NAMALWA (cell line): ENCODE measurements at regions not wholly inside any gene's neighbourhood (a gene's known extent, or its start where the extent isn't known, plus 50 kb on each side); places are given as distances from the start of the nearest gene placed in this dataset.
A peak's percentile ranks its signal among the peaks of the same experiment; 100 is the strongest.
"Not testable (repeated sequence)": the region's sequence is repeated elsewhere in the genome, so short reads cannot be mapped to it uniquely, and the experiment has no call there.

Experiments
- DNase-seq: peaks from one replicate; pipeline ENCODE4 v3.0.0-alpha.2; 2015; ENCODE audit warnings: low spot score

DNA sequence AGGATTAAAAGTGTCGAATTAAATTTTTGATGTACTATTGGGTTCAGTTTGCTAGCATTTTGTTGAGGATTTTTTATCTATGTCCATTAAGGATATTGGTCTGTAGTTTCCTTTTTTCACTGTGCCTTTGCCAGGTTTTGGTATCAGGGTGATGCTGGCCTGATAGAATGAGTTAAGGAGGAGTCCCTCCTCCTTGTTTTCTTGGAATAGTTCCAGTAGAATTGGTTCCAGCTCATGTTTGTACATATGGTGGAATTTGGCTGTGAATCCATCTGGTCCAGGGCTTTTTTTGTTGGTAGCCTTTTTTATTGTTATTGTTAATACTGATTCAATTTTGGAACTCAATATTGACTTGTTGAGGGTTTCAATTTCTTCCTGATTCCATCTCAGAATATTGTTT, 141.8 kb downstream of the SIM1 start:
- DNase-seq = no peak

DNA sequence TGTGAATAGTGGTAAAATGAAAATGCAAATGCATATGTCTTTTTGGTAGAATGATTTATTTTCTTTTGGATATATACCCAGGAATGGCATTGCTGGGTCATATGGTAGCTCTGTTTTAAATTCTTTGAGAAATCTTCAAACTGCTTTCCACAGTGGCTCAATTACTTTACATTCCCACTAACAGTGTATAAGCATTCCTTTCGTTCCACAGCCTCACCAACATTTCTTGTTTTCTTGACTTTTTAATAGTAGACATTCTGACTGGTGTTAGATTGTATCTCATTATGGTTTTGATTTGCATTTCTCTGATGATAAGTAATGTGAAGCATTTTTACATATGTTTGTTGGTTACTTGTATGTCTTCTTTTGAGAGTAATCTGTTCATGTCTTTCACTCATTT, 144.0 kb downstream of the SIM1 start:
- no peak for DNase-seq

GRCh38 chr6:100317031-100317430, 147.7 kb downstream of the SIM1 start:
- DNase-seq = no peak

GRCh38 chr6:100314186-100314585, 150.5 kb downstream of the SIM1 start:
- no peak for DNase-seq

- no peak for DNase-seq
These were observed 152.9 kb downstream of the SIM1 start for GRCh38 chr6:100311707-100312251.

GRCh38 chr6:100309174-100309573, 155.5 kb downstream of the SIM1 start:
- no peak for DNase-seq

DNA sequence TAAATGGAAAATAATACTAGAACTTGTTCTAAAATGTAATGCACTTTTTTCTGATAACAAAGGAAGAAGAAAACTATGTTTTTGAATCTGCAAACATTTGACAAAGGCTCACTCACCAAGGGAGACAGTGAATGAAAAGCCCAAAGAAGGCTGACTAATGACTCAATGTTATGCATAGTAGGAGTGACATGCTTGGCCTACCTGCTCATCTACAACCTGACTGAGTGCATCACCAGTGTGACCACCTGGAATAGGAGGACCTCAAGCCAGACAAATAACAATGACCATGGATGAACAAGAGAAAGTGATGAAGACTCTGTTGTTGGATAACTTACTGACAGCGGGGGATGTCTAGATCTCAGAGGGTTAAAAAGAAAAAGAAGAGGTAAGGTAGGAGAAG, 157.2 kb downstream of the SIM1 start:
- no peak for DNase-seq

DNA sequence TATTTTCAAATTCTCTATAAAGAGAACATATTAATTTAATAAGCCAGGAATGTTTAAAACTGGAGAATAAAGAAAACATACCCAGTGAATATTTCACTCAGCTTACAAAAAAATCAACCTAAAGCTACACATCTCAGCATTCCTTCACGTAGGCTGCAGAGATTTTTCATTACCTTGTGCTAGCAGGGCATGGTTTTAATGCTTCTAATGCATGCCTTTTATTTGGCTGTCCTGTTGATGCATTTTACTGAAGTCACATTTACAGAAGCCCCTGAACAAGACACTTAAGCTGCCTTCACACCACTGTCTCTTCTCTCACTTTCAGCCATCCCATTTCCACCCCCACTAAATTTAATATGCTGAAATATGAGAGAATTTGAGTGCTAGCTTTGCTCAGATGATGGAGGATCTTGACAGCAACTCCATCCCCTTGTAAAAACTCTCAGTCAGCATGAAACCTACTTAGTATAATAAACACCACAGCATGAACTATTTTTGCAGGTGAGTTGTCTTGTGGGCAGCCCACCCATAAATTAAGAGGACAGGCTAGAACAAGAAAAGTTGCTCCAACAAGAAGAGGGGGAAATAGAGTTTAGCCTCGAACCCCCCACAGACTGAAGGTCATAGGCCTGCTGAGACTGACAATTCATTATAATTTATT, 159.4 kb downstream of the SIM1 start:
- no peak for DNase-seq

DNA sequence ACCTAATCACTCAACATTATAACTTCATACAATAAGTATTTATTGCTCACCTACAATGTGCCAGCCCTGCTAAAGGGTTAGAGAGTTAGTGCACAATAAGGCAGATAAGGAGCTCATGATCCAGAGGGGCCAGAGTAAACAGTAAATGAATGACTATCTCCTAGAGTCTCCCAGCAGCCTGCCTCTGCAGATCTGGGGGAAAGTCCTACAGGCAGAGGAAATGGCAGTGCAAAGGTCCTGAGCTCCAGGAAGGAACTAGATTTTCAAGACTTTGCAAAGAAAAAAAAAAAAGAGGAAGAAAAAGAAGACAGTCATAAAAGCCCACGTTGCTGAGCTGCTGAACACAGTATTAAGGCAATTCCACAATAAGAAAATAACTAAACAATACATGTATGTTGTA, 160.1 kb downstream of the SIM1 start:
- DNase-seq = no peak

- DNase-seq = no peak
These were observed 163.0 kb downstream of the SIM1 start for GRCh38 chr6:100301731-100302130.

DNA sequence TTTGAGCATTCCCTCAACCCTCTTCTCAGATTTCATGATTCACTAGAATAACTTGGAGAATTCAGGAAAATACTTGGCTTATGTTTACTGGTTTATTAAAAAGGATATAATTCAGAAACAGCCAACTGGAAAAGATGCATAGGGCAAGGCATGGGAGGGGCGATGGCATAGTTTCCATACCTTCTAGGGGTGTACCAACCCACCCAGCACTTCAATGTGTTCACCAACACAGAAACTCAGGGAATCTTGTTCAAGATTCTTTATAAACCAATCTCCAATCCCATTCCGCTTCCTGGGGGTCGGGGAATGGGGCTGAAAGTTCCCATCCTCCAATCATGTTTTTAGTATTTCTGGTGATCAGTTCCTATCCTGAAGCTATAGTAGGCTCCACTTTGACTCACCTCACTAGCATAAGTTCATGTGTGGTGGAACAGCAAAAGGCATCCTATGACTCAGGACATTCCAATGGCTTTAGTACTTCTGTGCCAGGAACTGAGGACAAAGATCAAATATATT, 164.4 kb downstream of the SIM1 start:
- DNase-seq = no peak

- DNase-seq = no peak
These were observed 167.7 kb downstream of the SIM1 start for GRCh38 chr6:100296810-100297544.

GRCh38 chr6:100295172-100295571, 169.5 kb downstream of the SIM1 start:
- DNase-seq = not testable (repeated sequence)

GRCh38 chr6:100289285-100289684, 175.4 kb downstream of the SIM1 start:
- no peak for DNase-seq

DNA sequence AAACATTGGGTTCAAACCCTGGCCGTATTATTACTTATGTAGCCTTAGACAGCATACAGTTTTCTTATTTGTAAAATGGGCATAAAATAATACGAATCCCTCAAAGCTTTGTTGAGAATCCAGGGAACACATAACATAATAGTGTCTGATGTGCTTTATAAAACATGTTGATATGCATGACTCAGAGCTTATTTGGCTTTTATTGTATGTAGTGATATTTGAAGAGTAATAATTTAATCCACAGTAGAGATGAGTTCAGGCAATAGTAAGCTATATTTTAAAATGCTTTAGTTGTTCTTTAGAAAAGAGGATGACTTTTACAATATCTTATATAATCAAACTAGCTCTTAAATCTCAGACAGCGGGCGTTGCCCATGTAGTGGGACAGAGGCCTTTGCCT, 176.4 kb downstream of the SIM1 start:
- no peak for DNase-seq

- no peak for DNase-seq
These were observed 181.4 kb downstream of the SIM1 start for GRCh38 chr6:100283285-100283684.

DNA sequence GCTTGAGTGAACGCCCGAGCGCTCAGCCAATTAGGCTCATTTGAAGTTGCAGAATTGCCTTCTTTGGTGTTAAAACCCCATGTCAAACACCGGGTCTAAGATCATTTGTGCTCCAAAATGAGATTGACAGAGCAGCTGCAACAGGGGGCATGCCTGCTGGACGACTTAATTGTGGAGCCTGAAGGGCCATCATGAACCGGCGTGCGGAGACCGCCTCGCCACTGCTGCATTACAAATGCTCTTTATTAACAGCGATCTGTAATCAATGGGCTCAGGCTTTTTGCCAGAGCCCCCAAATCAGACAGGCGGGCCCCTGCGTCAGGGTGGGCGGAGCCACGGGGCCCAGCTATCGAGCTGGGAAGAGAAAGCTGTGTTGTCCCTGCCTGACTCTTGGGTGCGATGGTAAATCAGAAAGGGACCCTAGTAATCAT, 183.2 kb downstream of the SIM1 start:
- DNase-seq = peak; percentile 17

DNA sequence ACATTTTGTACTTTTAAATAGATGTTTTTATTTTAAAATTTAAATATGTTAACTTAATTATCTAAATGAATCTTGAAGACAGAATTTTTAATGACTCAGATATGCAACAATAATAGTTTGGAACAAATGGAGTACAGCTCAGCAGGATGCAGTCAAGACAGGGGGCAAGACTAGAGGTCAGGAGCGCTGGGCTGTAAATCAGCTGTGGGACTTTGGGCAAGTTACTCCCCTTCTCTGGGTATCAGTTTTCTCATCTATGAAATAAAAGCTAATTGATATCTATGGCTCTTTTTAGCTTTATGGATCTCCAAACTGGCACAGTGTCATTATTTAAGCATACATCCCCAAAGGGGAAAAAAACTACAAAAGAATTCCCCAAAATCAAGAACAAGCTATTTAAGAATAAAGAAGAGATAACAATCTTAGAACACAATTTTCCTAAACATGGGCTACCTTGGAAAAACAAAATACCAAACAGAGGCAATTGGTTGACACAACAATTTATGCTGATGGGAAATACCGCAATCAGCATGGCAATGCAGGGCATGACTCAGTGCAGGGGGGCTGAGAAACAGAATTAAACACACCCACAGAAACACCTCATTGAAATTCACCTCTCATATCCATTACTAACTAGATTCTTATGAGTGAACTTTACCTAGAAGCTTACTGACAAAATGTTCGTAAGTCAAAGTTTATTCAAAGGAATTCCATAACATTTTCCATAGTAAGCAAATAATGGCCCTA, 188.2 kb downstream of the SIM1 start:
- no peak for DNase-seq

DNA sequence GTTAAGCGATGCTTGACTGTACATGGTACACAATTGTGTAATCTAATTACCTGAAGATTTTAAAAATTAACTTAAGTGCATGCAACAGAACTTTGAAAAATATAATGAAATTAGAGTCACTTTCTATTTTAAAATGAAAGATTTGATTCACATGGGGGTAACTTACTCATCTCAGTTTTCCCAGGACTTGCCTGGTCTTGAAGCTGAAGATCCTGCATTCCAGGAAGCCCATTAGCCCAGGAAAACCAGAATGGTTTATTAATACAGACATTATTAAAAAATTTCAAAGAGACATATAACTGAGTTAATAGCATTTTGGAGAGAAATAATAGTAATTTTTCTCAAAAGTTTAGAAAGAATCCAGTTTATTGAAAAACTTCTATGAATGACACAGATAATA, 190.6 kb downstream of the SIM1 start:
- DNase-seq = no peak

- no peak for DNase-seq
These were observed 193.1 kb downstream of the SIM1 start for GRCh38 chr6:100271625-100272024.

- no peak for DNase-seq
These were observed 193.5 kb downstream of the SIM1 start for GRCh38 chr6:100271202-100271601.

GRCh38 chr6:100269189-100269588, 195.5 kb downstream of the SIM1 start:
- DNase-seq = no peak

- no peak for DNase-seq
These were observed 196.4 kb downstream of the SIM1 start for GRCh38 chr6:100268326-100268725.
